GM23338 (cell line): ENCODE measurements at regions not wholly inside any gene's neighbourhood (a gene's known extent, or its start where the extent isn't known, plus 50 kb on each side); places are given as distances from the start of the nearest gene placed in this dataset.

Experiments
- ATAC-seq: fragments of 200-7000 bp; cut with Tn5 transposase; 3 replicates; pipeline ENCODE4 v1.9.1; 2020
- DNase-seq: peaks from one replicate; pipeline ENCODE4 v3.0.0-alpha.2; 2015; ENCODE audit warnings: low spot score
- H2AFZ ChIP-seq: fragments of 200-600 bp; sonication (generic); 2 replicates; pipeline ENCODE4 v1.8.0; 2016; ENCODE audit warnings: antibody characterized with exemption, mild to moderate bottlenecking, moderate library complexity
- H3F3A ChIP-seq: fragments of 200-600 bp; sonication (generic); replicated peaks from 2 replicates; pipeline ENCODE4 v1.8.0; 2017; ENCODE audit warnings: antibody characterized with exemption, mixed run types, low read depth
- H3K27ac ChIP-seq: fragments of 200-600 bp; sonication (generic); 2 replicates; pipeline ENCODE4 v1.6.1; 2016; ENCODE audit warnings: low read depth
- H3K27me3 ChIP-seq: fragments of 200-600 bp; sonication (generic); 2 replicates; pipeline ENCODE4 v1.8.0; 2016; ENCODE audit warnings: mild to moderate bottlenecking, mixed run types, moderate library complexity; ENCODE audit not compliant: insufficient read depth
- H3K36me3 ChIP-seq: fragments of 200-600 bp; sonication (generic); 2 replicates; pipeline ENCODE4 v1.8.0; 2016; ENCODE audit warnings: mild to moderate bottlenecking; ENCODE audit not compliant: insufficient read depth
- H3K4me1 ChIP-seq: fragments of 200-600 bp; sonication (generic); 2 replicates; pipeline ENCODE4 v1.8.0; 2016; ENCODE audit warnings: mild to moderate bottlenecking, moderate library complexity; ENCODE audit not compliant: insufficient read depth
- H3K4me2 ChIP-seq: fragments of 200-600 bp; sonication (generic); 2 replicates; pipeline ENCODE4 v1.7.1; 2017; ENCODE audit warnings: mixed run types
- H3K4me3 ChIP-seq: fragments of 200-600 bp; sonication (generic); 2 replicates; pipeline ENCODE4 v1.6.1; 2016; ENCODE audit warnings: mixed run types
- H3K79me2 ChIP-seq: fragments of 200-600 bp; sonication (generic); replicated peaks from 2 replicates; pipeline ENCODE4 v1.8.0; 2017; ENCODE audit warnings: mild to moderate bottlenecking; ENCODE audit not compliant: insufficient read depth
- H3K9me2 ChIP-seq: fragments of 200-600 bp; sonication (generic); 2 replicates; pipeline ENCODE4 v1.8.0; 2017; ENCODE audit not compliant: insufficient read depth
- H4K20me1 ChIP-seq: fragments of 200-600 bp; sonication (generic); replicated peaks from 2 replicates; pipeline ENCODE4 v1.8.0; 2017; ENCODE audit warnings: mild to moderate bottlenecking; ENCODE audit not compliant: insufficient read depth
- H3K27ac Mint-ChIP-seq: 2 replicates; pipeline ENCODE4 v1.8.0; 2020; ENCODE audit warnings: inconsistent platforms, mild to moderate bottlenecking, moderate library complexity, mixed read lengths
- H3K27me3 Mint-ChIP-seq: 3 replicates; pipeline ENCODE4 v1.8.0; 2022; ENCODE audit warnings: low read depth, mild to moderate bottlenecking, moderate library complexity, mixed read lengths, inconsistent platforms; ENCODE audit not compliant: insufficient read depth, poor library complexity
- H3K36me3 Mint-ChIP-seq: 3 replicates; pipeline ENCODE4 v1.8.0; 2021; ENCODE audit warnings: low read depth, mild to moderate bottlenecking, inconsistent platforms, moderate library complexity, mixed read lengths
- H3K4me1 Mint-ChIP-seq: 3 replicates; pipeline ENCODE4 v1.8.0; 2020; ENCODE audit warnings: mild to moderate bottlenecking, inconsistent platforms, mixed read lengths
- H3K4me3 Mint-ChIP-seq: 3 replicates; pipeline ENCODE4 v1.8.0; 2021; ENCODE audit warnings: moderate library complexity, mild to moderate bottlenecking, inconsistent platforms, mixed read lengths
- H3K9me3 Mint-ChIP-seq: 3 replicates; pipeline ENCODE4 v1.8.0; 2020; ENCODE audit warnings: moderate library complexity, mild to moderate bottlenecking, inconsistent platforms, mixed read lengths
- CREB1 ChIP-seq: fragments of 250-450 bp; sonication (Bioruptor Pico); IDR thresholded peaks from 2 replicates; pipeline ENCODE4 v1.5.0; 2020; ENCODE audit warnings: low read depth, mild to moderate bottlenecking, moderate library complexity
- CTCF ChIP-seq, 2 experiments: fragments of 200-600 bp in 1 of 2; sonication (generic) in 1 of 2; conservative IDR thresholded peaks; 2 replicates each; pipeline versions ENCODE4 v1.5.1 to v1.6.1; 2016 to 2017; ENCODE audit warnings: antibody characterized with exemption in 2 of 2, low read depth in 2 of 2, mild to moderate bottlenecking in 2 of 2, moderate library complexity in 1 of 2
- ETS1 ChIP-seq: IDR thresholded peaks from 2 replicates; pipeline ENCODE4 v1.6.1; 2016; ENCODE audit warnings: antibody characterized with exemption
- EZH2 ChIP-seq: fragments of 200-600 bp; sonication (generic); IDR thresholded peaks from one replicate; pipeline ENCODE4 v1.8.0; 2017; ENCODE audit warnings: antibody characterized with exemption, mild to moderate bottlenecking, low read depth; ENCODE audit not compliant: unreplicated experiment
- JUNB ChIP-seq: IDR thresholded peaks from one replicate; pipeline ENCODE4 v1.6.1; 2016; ENCODE audit warnings: antibody characterized with exemption; ENCODE audit not compliant: unreplicated experiment
- NANOG ChIP-seq: IDR thresholded peaks from 2 replicates; pipeline ENCODE4 v1.6.1; 2016; ENCODE audit warnings: antibody characterized with exemption, borderline replicate concordance
- POLR2AphosphoS5 ChIP-seq: IDR thresholded peaks from 2 replicates; pipeline ENCODE4 v1.6.1; 2016; ENCODE audit warnings: antibody characterized with exemption, low read depth
- REST ChIP-seq: IDR thresholded peaks from one replicate; pipeline ENCODE4 v1.6.1; 2018; ENCODE audit warnings: antibody characterized with exemption; ENCODE audit not compliant: unreplicated experiment
- STAT1 ChIP-seq: IDR thresholded peaks from one replicate; pipeline ENCODE4 v1.6.1; 2016; ENCODE audit warnings: antibody characterized with exemption; ENCODE audit not compliant: unreplicated experiment
- ZNF114 ChIP-seq: fragments of 250-450 bp; sonication (Bioruptor Pico); IDR thresholded peaks from 2 replicates; pipeline ENCODE4 v1.5.0; 2020; ENCODE audit warnings: mild to moderate bottlenecking, moderate library complexity
- ZNF331 ChIP-seq: fragments of 250-450 bp; sonication (Bioruptor Pico); IDR thresholded peaks from 2 replicates; pipeline ENCODE4 v1.5.0; 2020; ENCODE audit warnings: low read depth, mild to moderate bottlenecking, moderate library complexity
- ZNF462 ChIP-seq: fragments of 250-450 bp; sonication (Bioruptor Pico); IDR thresholded peaks from 2 replicates; pipeline ENCODE4 v1.5.0; 2020; ENCODE audit warnings: mild to moderate bottlenecking, moderate library complexity

- TF ChIP-seq ETS1, result no peak
- TF ChIP-seq JUNB, result no peak
- no peak for TF ChIP-seq CREB1
- TF ChIP-seq ZNF331 (CRISPR knock-in tag), result no peak
Measured at GRCh38 chr13:69213396-69213795, 894.2 kb upstream of the ATXN8OS start (continued).

- no peak overlapping the region for H3K4me3 Mint-ChIP-seq
- H3K4me1 ChIP-seq, result peaks cover 19% of the 10 kb centered on the region
- H3K9me3 Mint-ChIP-seq, result peaks cover 14% of the 10 kb centered on the region; the same call in 2 of the 3 replicates
- H3K9me2 ChIP-seq, result no peaks in the 10 kb centered on the region
- no peak overlapping the region for H3K4me2 ChIP-seq
- ATAC-seq (no peak), DNase-seq (no peak)
- no peak overlapping the region for H2AFZ ChIP-seq
- H3K27ac ChIP-seq, result no peak overlapping the region
- no peaks in the 10 kb centered on the region; the same call in 2 of the 3 replicates for H3K36me3 Mint-ChIP-seq
- H4K20me1 ChIP-seq, result no peaks in the 10 kb centered on the region
- no peaks in the 10 kb centered on the region for H3K27me3 Mint-ChIP-seq
- H3K79me2 ChIP-seq, result no peaks in the 10 kb centered on the region
- no peaks in the 10 kb centered on the region for H3K36me3 ChIP-seq
- no peaks in the 10 kb centered on the region for H3F3A ChIP-seq
- H3K27me3 ChIP-seq, result no peaks in the 10 kb centered on the region
- H3K27ac Mint-ChIP-seq, result no peak overlapping the region
- H3K4me3 ChIP-seq, result no peak overlapping the region
- H3K4me1 Mint-ChIP-seq, result peaks cover 17% of the 10 kb centered on the region
- TF ChIP-seq CTCF (conservative IDR thresholded peaks at IDR 0.05; ENCODE audit: low read depth in 2 of 2) (no peak), EZH2 (no peak), STAT1 (no peak), ZNF331 (CRISPR knock-in tag) (no peak), JUNB (no peak), CREB1 (no peak), ZNF462 (CRISPR knock-in tag) (no peak), ETS1 (no peak), NANOG (no peak), REST (no peak), POLR2AphosphoS5 (no peak), ZNF114 (CRISPR knock-in tag) (no peak)
Measured at GRCh38 chr13:69204620-69205019, 903.0 kb upstream of the ATXN8OS start.
